Aorta (tissue), 5 donors: ENCODE measurements at regions not wholly inside any gene's neighbourhood (a gene's known extent, or its start where the extent isn't known, plus 50 kb on each side); places are given as distances from the start of the nearest gene placed in this dataset.
"Not testable (repeated sequence)": the region's sequence is repeated elsewhere in the genome, so short reads cannot be mapped to it uniquely, and the experiment has no call there.

Experiments used
- ATAC-seq: fragments of 200-7000 bp; cut with Tn5 transposase; one replicate; pipeline ENCODE4 v1.9.1; 2022; ENCODE audit warnings: moderate library complexity; ENCODE audit not compliant: low FRiP score
- DNase-seq, 2 donors: peaks; one replicate each; pipeline ENCODE4 v3.0.0-alpha.2; 2020
- H3K27ac ChIP-seq, 2 donors: one replicate each; pipeline ENCODE4 v1.5.1; 2013; ENCODE audit warnings: low read length in 2 of 2, mild to moderate bottlenecking in 2 of 2, moderate library complexity in 2 of 2, control low read depth in 1 of 2, inconsistent platforms in 1 of 2, low read depth in 1 of 2
- H3K27me3 ChIP-seq, 2 donors: one replicate each; pipeline ENCODE4 v1.6.1; 2013; ENCODE audit warnings: control low read depth in 1 of 2, low read length in 1 of 2, mild to moderate bottlenecking in 1 of 2, moderate library complexity in 1 of 2; ENCODE audit not compliant: insufficient read depth in 2 of 2, control insufficient read depth in 1 of 2
- H3K36me3 ChIP-seq, 2 donors: one replicate each; pipeline ENCODE4 v1.6.1; 2013; ENCODE audit warnings: control low read depth in 1 of 2, low read length in 1 of 2, mild to moderate bottlenecking in 1 of 2; ENCODE audit not compliant: insufficient read depth in 2 of 2, control insufficient read depth in 1 of 2
- H3K4me1 ChIP-seq, 2 donors: one replicate each; pipeline ENCODE4 v1.6.1; 2013; ENCODE audit warnings: low read length in 2 of 2, control low read depth in 1 of 2, mild to moderate bottlenecking in 1 of 2, moderate library complexity in 1 of 2; ENCODE audit not compliant: insufficient read depth in 2 of 2, control insufficient read depth in 1 of 2
- H3K4me3 ChIP-seq, 2 donors: one replicate each; pipeline ENCODE4 v1.5.1; 2013; ENCODE audit warnings: low read length in 2 of 2, control low read depth in 1 of 2, mild to moderate bottlenecking in 1 of 2
- H3K9me3 ChIP-seq: one replicate; pipeline ENCODE4 v1.6.1; 2013; ENCODE audit warnings: mild to moderate bottlenecking, low read length; ENCODE audit not compliant: control insufficient read depth
- WGBS, 2 donors: extraction: QIAGEN DNeasy Blood & Tissue Kit; methylation state at CpG; one replicate each; pipeline ENCODE4 v1.1.7; 2013; 5-methylcytosine and 5-hydroxymethylcytosine counted together
- intact Hi-C, 2 donors: fragments of 100-400 bp; cut with DNase I; formaldehyde crosslinking; loops; one replicate each; pipeline versions ENCODE4 v1.14.2 to v1.15.0; 2022
- donor health status: healthy with polysubstance abuse.
- donor health status: Bipolar disorder and iron deficiency.
- donor health status: DM: no; HTN: no; CAD: no.
- donor health status: DM: no; HTN: no; CAD: no.
- donor health status: DM: yes; HTN: yes; CAD: no.

GRCh38 chr20:5464901-5465603 lies 145.8 kb downstream of the GPCPD1 start:
- H3K36me3 ChIP-seq = no peaks in the 10 kb centered on the region
- intact Hi-C loops = no loop called here
- ATAC-seq (no peak), DNase-seq (no peak)
- no peaks in the 10 kb centered on the region for H3K9me3 ChIP-seq
- 72 to 76% methylated on average over 23 of the region's 23 CpGs for WGBS, 2 donors
- H3K4me3 ChIP-seq = no peak overlapping the region
- H3K27me3 ChIP-seq = no peaks in the 10 kb centered on the region
- H3K4me1 ChIP-seq = no peaks in the 10 kb centered on the region
- H3K27ac ChIP-seq = no peak overlapping the region

- H3K4me1 ChIP-seq = no peaks in the 10 kb centered on the region
- H3K27me3 ChIP-seq = no peaks in the 10 kb centered on the region
- no peak overlapping the region for H3K27ac ChIP-seq
- no peak overlapping the region for H3K4me3 ChIP-seq
- H3K9me3 ChIP-seq = no peaks in the 10 kb centered on the region
- DNase-seq (no peak), ATAC-seq (no peak)
- 47 to 59% methylated on average over 8 of the region's 8 CpGs for WGBS, 2 donors
- H3K36me3 ChIP-seq = no peaks in the 10 kb centered on the region
- intact Hi-C loops = no loop called here
Measured at GRCh38 chr20:5463007-5463686, 146.4 kb upstream of the PROKR2 start.

GRCh38 chr20:5453745-5454144 lies 137.0 kb upstream of the PROKR2 start:
- H3K27ac ChIP-seq, ATAC-seq, H3K9me3 ChIP-seq, H3K4me1 ChIP-seq, DNase-seq, H3K27me3 ChIP-seq, intact Hi-C loops, H3K36me3 ChIP-seq, H3K4me3 ChIP-seq: not testable (repeated sequence)
- 51 to 66% methylated on average over 6 to 7 of the region's 7 CpGs for WGBS, 2 donors

- H3K4me3 ChIP-seq, ATAC-seq, DNase-seq, H3K27me3 ChIP-seq, H3K36me3 ChIP-seq, H3K4me1 ChIP-seq, intact Hi-C loops, H3K27ac ChIP-seq, H3K9me3 ChIP-seq: not testable (repeated sequence)
- WGBS, 2 donors = 92 to 96% methylated on average over 11 to 38 of the region's 38 CpGs
Measured at GRCh38 chr20:5453316-5453715, 136.6 kb upstream of the PROKR2 start.

- not testable (repeated sequence) for DNase-seq
Measured at GRCh38 chr20:5452691-5453090, 135.9 kb upstream of the PROKR2 start.

GRCh38 chr20:5452286-5452685 lies 135.5 kb upstream of the PROKR2 start:
- intact Hi-C loops, H3K36me3 ChIP-seq, H3K9me3 ChIP-seq: not testable (repeated sequence)

More at GRCh38 chr20:5452691-5453090, 135.9 kb upstream of the PROKR2 start:
- ATAC-seq, intact Hi-C loops, H3K4me1 ChIP-seq, H3K27me3 ChIP-seq, H3K9me3 ChIP-seq, H3K36me3 ChIP-seq, H3K27ac ChIP-seq, H3K4me3 ChIP-seq: not testable (repeated sequence)
- 97 to 98% methylated on average over 12 to 30 of the region's 30 CpGs for WGBS, 2 donors

GRCh38 chr20:5451643-5452210 lies 135.0 kb upstream of the PROKR2 start:
- intact Hi-C loops = no loop called here
- H3K36me3 ChIP-seq = no peaks in the 10 kb centered on the region
- 92 to 93% methylated on average over 2 of the region's 2 CpGs for WGBS, 2 donors
- H3K27ac ChIP-seq = no peak overlapping the region
- H3K4me3 ChIP-seq = no peak overlapping the region
- DNase-seq = no peak
- H3K27me3 ChIP-seq = no peaks in the 10 kb centered on the region
- H3K4me1 ChIP-seq = no peaks in the 10 kb centered on the region
- no peaks in the 10 kb centered on the region for H3K9me3 ChIP-seq
- no peak for ATAC-seq

More at GRCh38 chr20:5452286-5452685, 135.5 kb upstream of the PROKR2 start:
- WGBS, 2 donors = 86 to 93% methylated on average over 21 to 26 of the region's 26 CpGs
- DNase-seq, H3K27me3 ChIP-seq, H3K4me1 ChIP-seq, H3K4me3 ChIP-seq, H3K27ac ChIP-seq, ATAC-seq: not testable (repeated sequence)

GRCh38 chr20:5448449-5449118 lies 131.8 kb upstream of the PROKR2 start:
- Histone ChIP-seq H3K4me3 (no peak overlapping the region), H3K36me3 (no peaks in the 10 kb centered on the region), H3K27me3 (peaks cover 0 to 4% of the 10 kb centered on the region in 2 donors), H3K4me1 (no peaks in the 10 kb centered on the region), H3K27ac (no peak overlapping the region), H3K9me3 (no peaks in the 10 kb centered on the region)
- ATAC-seq (no peak), DNase-seq (no peak)
- WGBS, 2 donors = 13 to 16% methylated on average over 10 of the region's 10 CpGs
- intact Hi-C loops = loop anchor here in 1 of 2 donors (10.0 kb wide), 1 partner anchor 224 kb away; no protein-coding TSS in a partner anchor
